ENCODE measurements at regions not wholly inside any gene's neighbourhood (a gene's known extent, or its start where the extent isn't known, plus 50 kb on each side); places are given as distances from the start of the nearest gene placed in this dataset.

GRCh38 chr12:45665941-45666340, 63.6 kb upstream of the ARID2 start:
- FAIRE-seq: no peak
- no peaks in the 10 kb centered on the region for H3K27me3 ChIP-seq (ENCODE audit: control insufficient read depth, insufficient read depth, low read length)
- no peak for DNase-seq (ENCODE audit: low read depth)
- TF ChIP-seq, protein P1, sequence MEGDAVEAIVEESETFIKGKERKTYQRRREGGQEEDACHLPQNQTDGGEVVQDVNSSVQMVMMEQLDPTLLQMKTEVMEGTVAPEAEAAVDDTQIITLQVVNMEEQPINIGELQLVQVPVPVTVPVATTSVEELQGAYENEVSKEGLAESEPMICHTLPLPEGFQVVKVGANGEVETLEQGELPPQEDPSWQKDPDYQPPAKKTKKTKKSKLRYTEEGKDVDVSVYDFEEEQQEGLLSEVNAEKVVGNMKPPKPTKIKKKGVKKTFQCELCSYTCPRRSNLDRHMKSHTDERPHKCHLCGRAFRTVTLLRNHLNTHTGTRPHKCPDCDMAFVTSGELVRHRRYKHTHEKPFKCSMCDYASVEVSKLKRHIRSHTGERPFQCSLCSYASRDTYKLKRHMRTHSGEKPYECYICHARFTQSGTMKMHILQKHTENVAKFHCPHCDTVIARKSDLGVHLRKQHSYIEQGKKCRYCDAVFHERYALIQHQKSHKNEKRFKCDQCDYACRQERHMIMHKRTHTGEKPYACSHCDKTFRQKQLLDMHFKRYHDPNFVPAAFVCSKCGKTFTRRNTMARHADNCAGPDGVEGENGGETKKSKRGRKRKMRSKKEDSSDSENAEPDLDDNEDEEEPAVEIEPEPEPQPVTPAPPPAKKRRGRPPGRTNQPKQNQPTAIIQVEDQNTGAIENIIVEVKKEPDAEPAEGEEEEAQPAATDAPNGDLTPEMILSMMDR (IDR thresholded peaks at IDR 0.05; ENCODE audit: insufficient read depth, low read length, severe bottlenecking): no peak
- no peaks in the 10 kb centered on the region for H3K36me3 ChIP-seq (ENCODE audit: control insufficient read depth, insufficient read depth, low read length)
- H3K4me3 ChIP-seq (ENCODE audit: low read depth, low read length): no peak overlapping the region

DNA sequence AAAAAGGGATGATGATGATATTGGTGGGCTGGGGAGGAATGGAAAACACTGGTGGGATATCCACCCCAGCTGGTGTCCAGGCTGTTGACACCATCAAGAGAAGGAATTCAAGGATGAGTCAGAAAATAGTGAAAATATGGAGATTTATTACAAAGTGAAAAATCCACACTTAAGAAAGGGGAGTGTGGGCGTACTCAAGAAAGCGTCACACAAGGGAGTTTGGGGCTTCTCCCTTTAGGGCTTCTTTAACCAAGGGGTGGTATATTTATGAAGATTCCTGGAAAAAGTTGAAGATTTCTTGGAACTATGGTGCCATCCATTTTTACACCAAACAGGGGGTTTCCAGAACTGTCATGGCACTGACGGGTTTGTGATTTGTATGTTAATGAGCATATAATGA, 63.1 kb upstream of the ARID2 start:
- Histone ChIP-seq H3K27me3 (ENCODE audit: control insufficient read depth, insufficient read depth, low read length) (no peaks in the 10 kb centered on the region), H3K36me3 (ENCODE audit: control insufficient read depth, insufficient read depth, low read length) (no peaks in the 10 kb centered on the region), H3K4me3 (ENCODE audit: low read depth, low read length) (no peak overlapping the region)
- TF ChIP-seq, protein P1 (IDR thresholded peaks at IDR 0.05; ENCODE audit: insufficient read depth, low read length, severe bottlenecking): no peak
- FAIRE-seq (no peak), DNase-seq (ENCODE audit: low read depth) (no peak)

GRCh38 chr12:45666816-45667215, 62.7 kb upstream of the ARID2 start:
- Histone ChIP-seq H3K36me3 (ENCODE audit: control insufficient read depth, insufficient read depth, low read length) (no peaks in the 10 kb centered on the region), H3K27me3 (ENCODE audit: control insufficient read depth, insufficient read depth, low read length) (no peaks in the 10 kb centered on the region), H3K4me3 (ENCODE audit: low read depth, low read length) (no peak overlapping the region)
- DNase-seq (ENCODE audit: low read depth): no peak
- no peak for FAIRE-seq
- TF ChIP-seq, protein P1 (IDR thresholded peaks at IDR 0.05; ENCODE audit: insufficient read depth, low read length, severe bottlenecking): no peak

DNA sequence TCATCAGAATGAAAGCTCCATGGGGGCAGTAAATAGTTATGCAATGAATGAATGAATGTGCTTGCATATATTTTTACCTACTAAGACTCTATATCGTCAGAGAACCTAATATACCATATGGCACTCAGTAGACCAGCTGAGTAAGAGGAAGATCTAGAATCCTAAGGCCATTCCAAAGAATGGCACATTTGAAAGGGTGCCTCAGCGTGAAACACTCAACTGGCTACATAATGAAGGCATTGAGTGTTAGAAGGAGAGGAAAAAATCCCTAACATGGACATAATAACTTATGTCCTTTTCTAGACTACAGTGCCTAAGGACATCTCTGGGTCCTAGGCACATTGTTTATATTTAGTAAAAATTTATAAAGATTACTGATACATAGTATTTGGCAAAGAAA, 61.7 kb upstream of the ARID2 start:
- DNase-seq (ENCODE audit: low read depth): no peak
- no peaks in the 10 kb centered on the region for H3K27me3 ChIP-seq (ENCODE audit: control insufficient read depth, insufficient read depth, low read length)
- no peak for FAIRE-seq
- no peaks in the 10 kb centered on the region for H3K36me3 ChIP-seq (ENCODE audit: control insufficient read depth, insufficient read depth, low read length)
- no peak overlapping the region for H3K4me3 ChIP-seq (ENCODE audit: low read depth, low read length)
- TF ChIP-seq, protein P1 (IDR thresholded peaks at IDR 0.05; ENCODE audit: insufficient read depth, low read length, severe bottlenecking): no peak

GRCh38 chr12:45668641-45669040, 60.9 kb upstream of the ARID2 start:
- Histone ChIP-seq H3K36me3 (ENCODE audit: control insufficient read depth, insufficient read depth, low read length) (no peaks in the 10 kb centered on the region), H3K27me3 (ENCODE audit: control insufficient read depth, insufficient read depth, low read length) (no peaks in the 10 kb centered on the region), H3K4me3 (ENCODE audit: low read depth, low read length) (no peak overlapping the region)
- FAIRE-seq (no peak), DNase-seq (ENCODE audit: low read depth) (no peak)
- TF ChIP-seq, protein P1 (IDR thresholded peaks at IDR 0.05; ENCODE audit: insufficient read depth, low read length, severe bottlenecking): no peak

- DNase-seq (ENCODE audit: low read depth): no peak
- Histone ChIP-seq H3K4me3 (ENCODE audit: low read depth, low read length) (no peak overlapping the region), H3K27me3 (ENCODE audit: control insufficient read depth, insufficient read depth, low read length) (no peaks in the 10 kb centered on the region), H3K36me3 (ENCODE audit: control insufficient read depth, insufficient read depth, low read length) (no peaks in the 10 kb centered on the region)
- no peak for FAIRE-seq
- TF ChIP-seq, protein P1 (IDR thresholded peaks at IDR 0.05; ENCODE audit: insufficient read depth, low read length, severe bottlenecking): no peak
Measured at GRCh38 chr12:45669093-45669492, 60.4 kb upstream of the ARID2 start.
